ENCODE measurements at regions not wholly inside any gene's neighbourhood (a gene's known extent, or its start where the extent isn't known, plus 50 kb on each side); places are given as distances from the start of the nearest gene placed in this dataset.

- no peak for TF ChIP-seq ZNF462 (CRISPR knock-in tag; IDR thresholded peaks at IDR 0.05)
- TF ChIP-seq ZNF331 (CRISPR knock-in tag; IDR thresholded peaks at IDR 0.05; ENCODE audit: low read depth), result no peak
- no peak for TF ChIP-seq JUNB (IDR thresholded peaks at IDR 0.05; ENCODE audit: unreplicated experiment)
- no peak for TF ChIP-seq POLR2AphosphoS5 (IDR thresholded peaks at IDR 0.05; ENCODE audit: low read depth)
- TF ChIP-seq EZH2 (IDR thresholded peaks at IDR 0.05; ENCODE audit: low read depth, unreplicated experiment), result no peak
- TF ChIP-seq REST (IDR thresholded peaks at IDR 0.05; ENCODE audit: unreplicated experiment), result no peak
- no peak for TF ChIP-seq ETS1 (IDR thresholded peaks at IDR 0.05)
Observed at GRCh38 chr7:18405726-18406125, 89.8 kb upstream of the HDAC9 start (continued).

All from GM23338 (cell line).